ENCODE measurements at regions not wholly inside any gene's neighbourhood (a gene's known extent, or its start where the extent isn't known, plus 50 kb on each side); places are given as distances from the start of the nearest gene placed in this dataset.

GRCh38 chr15:35161694-35162093 lies 76.6 kb upstream of the NANOGP8 start:
- no peaks in the 10 kb centered on the region for H3K4me1 ChIP-seq
- intact Hi-C loops (cut with DNase I; ENCODE audit: low total_unique reads): no loop called here
- H3K27me3 ChIP-seq: no peaks in the 10 kb centered on the region
- H3K27ac ChIP-seq: no peak overlapping the region
- TF ChIP-seq CTCF (IDR thresholded peaks at IDR 0.05) (no peak), POLR2A (IDR thresholded peaks at IDR 0.05) (no peak), POLR2AphosphoS5 (IDR thresholded peaks at IDR 0.05) (no peak), EP300 (IDR thresholded peaks at IDR 0.05) (no peak)
- H3K9me3 ChIP-seq: peaks cover 0 to 5% (median 0%) of the 10 kb centered on the region in 4 donors
- H3K36me3 ChIP-seq: no peaks in the 10 kb centered on the region
- no peak for DNase-seq
- H3K4me3 ChIP-seq: no peak overlapping the region
- 94 to 96% (median 96%) methylated on average over 1 of the region's 1 CpG for WGBS, 5 donors

- intact Hi-C loops (cut with DNase I; ENCODE audit: low total_unique reads): no loop called here
- Histone ChIP-seq H3K36me3 (no peaks in the 10 kb centered on the region), H3K4me3 (no peak overlapping the region), H3K9me3 (peaks cover 0 to 5% (median 0%) of the 10 kb centered on the region in 4 donors), H3K27ac (no peak overlapping the region), H3K27me3 (no peaks in the 10 kb centered on the region), H3K4me1 (no peaks in the 10 kb centered on the region)
- DNase-seq: no peak
- TF ChIP-seq POLR2A (IDR thresholded peaks at IDR 0.05): no peak
- no peak for TF ChIP-seq EP300 (IDR thresholded peaks at IDR 0.05)
- TF ChIP-seq POLR2AphosphoS5 (IDR thresholded peaks at IDR 0.05): no peak
- TF ChIP-seq CTCF (IDR thresholded peaks at IDR 0.05): no peak
- 70 to 96% (median 95%) methylated on average over 2 of the region's 2 CpGs for WGBS, 5 donors
Measured at GRCh38 chr15:35159170-35159569, 74.1 kb upstream of the NANOGP8 start.

GRCh38 chr15:35151782-35152181 lies 66.7 kb upstream of the NANOGP8 start:
- WGBS, 5 donors: 75 to 85% (median 77%) methylated on average over 8 of the region's 8 CpGs
- no peaks in the 10 kb centered on the region for H3K9me3 ChIP-seq
- intact Hi-C loops (cut with DNase I; ENCODE audit: low total_unique reads): no loop called here

GRCh38 chr15:35151381-35151780 lies 66.3 kb upstream of the NANOGP8 start:
- Histone ChIP-seq H3K4me3 (no peak overlapping the region), H3K27ac (no peak overlapping the region), H3K27me3 (no peaks in the 10 kb centered on the region), H3K4me1 (no peaks in the 10 kb centered on the region), H3K9me3 (no peaks in the 10 kb centered on the region), H3K36me3 (no peaks in the 10 kb centered on the region)
- TF ChIP-seq POLR2A (IDR thresholded peaks at IDR 0.05) (no peak), POLR2AphosphoS5 (IDR thresholded peaks at IDR 0.05) (no peak)
- WGBS, 5 donors: 84 to 96% (median 89%) methylated on average over 2 of the region's 2 CpGs
- intact Hi-C loops (cut with DNase I; ENCODE audit: low total_unique reads): no loop called here
- DNase-seq: no peak

More at GRCh38 chr15:35151782-35152181, 66.7 kb upstream of the NANOGP8 start:
- TF ChIP-seq POLR2A (IDR thresholded peaks at IDR 0.05) (no peak), EP300 (IDR thresholded peaks at IDR 0.05) (no peak), CTCF (IDR thresholded peaks at IDR 0.05) (no peak), POLR2AphosphoS5 (IDR thresholded peaks at IDR 0.05) (no peak)
- Histone ChIP-seq H3K4me3 (no peak overlapping the region), H3K4me1 (no peaks in the 10 kb centered on the region), H3K27me3 (no peaks in the 10 kb centered on the region), H3K36me3 (no peaks in the 10 kb centered on the region), H3K27ac (no peak overlapping the region)
- no peak for DNase-seq

GRCh38 chr15:35150361-35150760 lies 65.3 kb upstream of the NANOGP8 start:
- intact Hi-C loops (cut with DNase I; ENCODE audit: low total_unique reads): no loop called here
- no peaks in the 10 kb centered on the region for H3K9me3 ChIP-seq
- WGBS, 5 donors: 72 to 85% (median 78%) methylated on average over 3 of the region's 3 CpGs
- H3K4me3 ChIP-seq: no peak overlapping the region
- TF ChIP-seq CTCF (IDR thresholded peaks at IDR 0.05) (no peak), POLR2AphosphoS5 (IDR thresholded peaks at IDR 0.05) (no peak)
- H3K27me3 ChIP-seq: no peaks in the 10 kb centered on the region
- peak in 1 of 2 donors; percentile 5 for DNase-seq
- H3K4me1 ChIP-seq: no peaks in the 10 kb centered on the region
- H3K36me3 ChIP-seq: no peaks in the 10 kb centered on the region
- H3K27ac ChIP-seq: no peak overlapping the region
